Activated CD4-positive, alpha-beta T cell treated with anti-CD3 and anti-CD28 coated beads, Interleukin-2, amount 10 ng/mL, durations not matched to agents 24 days and 14 days (primary cell): ENCODE measurements at regions not wholly inside any gene's neighbourhood (a gene's known extent, or its start where the extent isn't known, plus 50 kb on each side); places are given as distances from the start of the nearest gene placed in this dataset.

Source experiments
- DNase-seq: peaks from one replicate; pipeline ENCODE4 v3.0.0; 2022
- H3K27ac Mint-ChIP-seq: one replicate; pipeline ENCODE4 v1.8.0; 2022; ENCODE audit warnings: mild to moderate bottlenecking, mixed read lengths
- H3K27me3 Mint-ChIP-seq: one replicate; pipeline ENCODE4 v1.8.0; 2022; ENCODE audit warnings: mixed read lengths
- H3K36me3 Mint-ChIP-seq: one replicate; pipeline ENCODE4 v1.8.0; 2022; ENCODE audit warnings: low read depth, mild to moderate bottlenecking, mixed read lengths
- H3K4me1 Mint-ChIP-seq: one replicate; pipeline ENCODE4 v1.8.0; 2021; ENCODE audit warnings: mixed read lengths
- H3K4me3 Mint-ChIP-seq: one replicate; pipeline ENCODE4 v1.8.0; 2022; ENCODE audit warnings: mild to moderate bottlenecking, moderate library complexity, mixed read lengths
- H3K9me3 Mint-ChIP-seq: one replicate; pipeline ENCODE4 v1.8.0; 2021; ENCODE audit warnings: mixed read lengths
- intact Hi-C: fragments of 100-400 bp; cut with micrococcal nuclease; formaldehyde crosslinking; loops from one replicate; pipeline ENCODE4 v1.15.1; 2023

DNA sequence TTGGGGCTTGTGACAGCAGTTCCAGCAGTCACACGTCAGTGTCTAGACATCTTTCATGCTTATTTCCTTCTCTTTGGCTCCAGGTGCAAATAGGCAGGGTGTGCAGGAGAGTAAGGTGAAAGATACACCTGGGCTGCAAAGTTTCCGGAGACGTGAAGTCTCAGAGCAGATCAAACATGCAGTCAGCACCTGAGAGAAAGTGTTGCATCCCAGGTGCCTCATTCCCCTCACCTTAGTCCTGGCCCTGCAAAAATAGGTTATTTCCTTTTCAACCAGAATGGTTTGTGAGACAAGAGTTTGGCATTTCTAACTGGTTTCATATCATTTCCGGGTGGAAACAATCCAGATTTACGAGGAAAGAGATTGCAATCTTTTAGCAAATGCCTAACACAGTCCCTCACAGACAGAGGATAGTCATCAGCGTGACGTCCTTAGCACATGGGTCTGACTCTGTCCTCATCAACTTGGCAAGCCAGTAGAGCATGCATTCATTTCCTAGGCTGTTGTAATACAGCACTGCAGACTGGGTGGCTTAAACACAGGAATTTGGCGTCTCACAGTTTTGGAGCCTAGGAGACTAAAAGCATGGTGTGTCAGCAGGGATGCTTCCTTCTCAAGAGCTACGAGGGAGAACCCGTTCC lies 58.2 kb upstream of the ARRDC4 start:
- peaks cover 17% of the 10 kb centered on the region for H3K27me3 Mint-ChIP-seq

DNA sequence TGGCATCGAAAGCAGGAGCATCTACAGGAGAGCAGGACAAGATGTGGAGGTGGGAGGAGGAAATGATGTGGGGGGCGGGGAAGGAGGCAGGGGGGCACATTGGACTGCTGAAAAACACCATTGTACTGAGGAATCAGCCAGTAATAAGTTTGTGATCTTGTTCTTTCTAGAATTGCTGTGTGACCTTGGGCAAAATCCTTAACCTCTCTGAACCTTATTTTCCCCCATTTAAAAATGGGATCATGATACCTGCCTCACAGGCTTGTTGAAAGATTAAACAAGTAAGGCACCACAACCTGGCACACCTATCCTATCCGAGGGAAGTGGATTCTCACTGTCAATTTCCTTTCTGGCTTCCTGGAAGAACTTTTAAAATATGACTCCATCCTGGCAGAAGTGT lies 56.9 kb upstream of the ARRDC4 start:
- H3K27me3 Mint-ChIP-seq = peaks cover 17% of the 10 kb centered on the region
- H3K9me3 Mint-ChIP-seq = no peaks in the 10 kb centered on the region
- H3K27ac Mint-ChIP-seq = no peak overlapping the region
- H3K36me3 Mint-ChIP-seq = no peaks in the 10 kb centered on the region
- intact Hi-C loops = loop anchor here (10.0 kb wide), 1 partner anchor 391 kb away; no protein-coding TSS in a partner anchor
- peaks cover 3% of the 10 kb centered on the region for H3K4me1 Mint-ChIP-seq
- no peak for DNase-seq
- H3K4me3 Mint-ChIP-seq = no peak overlapping the region

More for the DNA sequence above, 58.2 kb upstream of the ARRDC4 start:
- intact Hi-C loops = loop anchor here (10.0 kb wide), 1 partner anchor 393 kb away; no protein-coding TSS in a partner anchor
- Mint-ChIP-seq H3K9me3 (no peaks in the 10 kb centered on the region), H3K27ac (no peak overlapping the region), H3K4me3 (no peak overlapping the region), H3K36me3 (no peaks in the 10 kb centered on the region), H3K4me1 (peaks cover 3% of the 10 kb centered on the region)
- DNase-seq = no peak

DNA sequence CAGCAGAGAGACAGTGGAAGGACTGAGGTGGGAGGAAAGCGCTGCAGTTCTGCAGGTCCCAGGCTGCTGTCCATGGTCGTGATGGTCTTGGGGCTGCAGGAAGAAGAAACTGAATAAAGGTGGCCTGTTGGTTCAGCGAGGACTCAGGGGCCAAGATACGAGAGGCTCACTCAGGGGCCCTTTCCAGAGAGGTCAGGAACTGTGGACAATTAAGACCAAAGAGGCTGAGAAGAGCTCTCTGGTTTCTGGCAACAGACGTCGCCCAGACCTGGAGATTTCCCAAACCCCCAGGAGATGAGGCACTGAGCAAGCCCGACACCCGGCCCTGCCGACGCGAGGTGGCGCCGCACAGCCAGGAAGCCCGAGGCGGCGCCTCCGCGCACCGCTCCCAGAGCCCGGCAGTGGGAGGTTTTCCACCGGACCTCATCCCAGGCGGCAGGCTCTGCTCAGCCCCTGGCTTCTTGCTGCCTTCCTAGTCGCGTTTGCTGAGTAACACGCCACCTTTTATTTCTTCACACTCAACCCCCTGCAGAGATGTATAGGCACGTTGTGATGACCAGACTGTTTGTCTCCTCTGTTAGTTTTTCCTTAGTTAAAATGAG lies 56.4 kb upstream of the ARRDC4 start:
- DNase-seq = peak; percentile 74
- no peak overlapping the region for H3K27ac Mint-ChIP-seq
- intact Hi-C loops = loop anchor here (10.0 kb wide), 1 partner anchor 391 kb away; no protein-coding TSS in a partner anchor
- peaks cover 3% of the 10 kb centered on the region for H3K4me1 Mint-ChIP-seq
- no peak overlapping the region for H3K4me3 Mint-ChIP-seq
- no peaks in the 10 kb centered on the region for H3K36me3 Mint-ChIP-seq
- no peaks in the 10 kb centered on the region for H3K9me3 Mint-ChIP-seq
- H3K27me3 Mint-ChIP-seq = peaks cover 17% of the 10 kb centered on the region

DNA sequence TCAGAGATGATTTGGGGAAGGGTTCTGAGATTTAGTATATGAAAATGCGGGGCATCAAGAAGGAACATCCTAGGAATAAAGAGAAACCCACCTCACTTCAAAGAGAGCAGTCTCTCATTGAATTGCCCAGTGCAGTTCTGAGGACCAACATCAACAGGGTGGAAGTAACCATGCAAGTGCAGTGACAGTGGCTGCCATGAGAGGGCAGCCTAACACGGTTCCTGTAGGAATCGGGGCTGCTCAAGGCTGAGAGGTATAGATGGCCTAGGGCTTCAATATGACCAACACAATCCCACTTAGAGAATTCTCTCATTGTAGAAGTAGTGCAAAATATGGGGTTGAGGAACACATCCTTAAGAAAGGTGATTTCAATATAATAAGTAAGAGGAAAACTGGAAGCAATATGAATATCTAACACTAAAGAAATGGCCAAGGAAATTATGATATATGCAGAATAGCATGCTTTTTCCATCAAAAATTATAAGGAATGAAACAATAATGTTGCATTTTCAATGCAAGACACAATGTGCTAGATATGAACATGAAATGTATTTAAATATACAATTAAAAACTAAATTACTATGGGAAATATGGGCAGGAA lies 51.1 kb upstream of the ARRDC4 start:
- Mint-ChIP-seq H3K27ac (no peak overlapping the region), H3K4me3 (no peak overlapping the region), H3K4me1 (peaks cover under 1% of the 10 kb centered on the region), H3K27me3 (peaks cover 5% of the 10 kb centered on the region), H3K36me3 (no peaks in the 10 kb centered on the region), H3K9me3 (no peaks in the 10 kb centered on the region)
- intact Hi-C loops = loop anchor here (1.0 to 10.0 kb wide), 3 partner anchors 176 to 385 kb away; no protein-coding TSS in a partner anchor
- peak; percentile 88 for DNase-seq
